PFSK-1 (cell line): ENCODE measurements at regions not wholly inside any gene's neighbourhood (a gene's known extent, or its start where the extent isn't known, plus 50 kb on each side); places are given as distances from the start of the nearest gene placed in this dataset.

Experiments
- POLR2AphosphoS5 ChIP-seq: IDR thresholded peaks from 2 replicates; pipeline ENCODE4 v1.6.1; 2012; ENCODE audit warnings: low read depth, mild to moderate bottlenecking, control low read depth, low read length, moderate library complexity
- SIN3A ChIP-seq: IDR thresholded peaks from 2 replicates; pipeline ENCODE4 v1.6.1; 2012; ENCODE audit warnings: mild to moderate bottlenecking, low read length, moderate library complexity, borderline replicate concordance; ENCODE audit not compliant: insufficient read depth
- TAF1 ChIP-seq: IDR thresholded peaks from 2 replicates; pipeline ENCODE4 v1.6.1; 2012; ENCODE audit warnings: low read length, control low read depth, borderline replicate concordance; ENCODE audit not compliant: insufficient read depth

DNA sequence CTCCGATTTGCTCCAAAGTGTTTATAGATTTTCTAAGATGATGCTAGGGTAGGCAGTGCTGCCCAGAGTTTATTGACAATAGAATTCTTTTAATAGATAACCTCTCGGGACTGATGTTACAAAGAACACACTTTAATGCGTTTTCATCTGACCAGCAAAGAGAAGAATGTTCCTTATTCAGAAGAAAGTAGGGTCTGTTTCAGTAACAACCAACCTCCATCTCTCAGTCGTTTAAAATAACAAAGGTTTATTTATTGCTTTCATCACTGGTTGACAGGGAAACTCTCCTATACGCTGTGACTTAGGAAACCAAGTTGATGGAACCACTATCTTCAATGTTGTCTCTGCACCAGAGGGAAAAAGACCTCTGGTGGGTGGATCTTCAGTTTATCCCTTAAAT lies 55.1 kb upstream of the PAPPA start:
- TF ChIP-seq POLR2AphosphoS5 = no peak
- TF ChIP-seq SIN3A = no peak
- TF ChIP-seq TAF1 = no peak
